ENCODE measurements at regions not wholly inside any gene's neighbourhood (a gene's known extent, or its start where the extent isn't known, plus 50 kb on each side); places are given as distances from the start of the nearest gene placed in this dataset.
"Not testable (repeated sequence)": the region's sequence is repeated elsewhere in the genome, so short reads cannot be mapped to it uniquely, and the experiment has no call there.

GRCh38 chr22:35138521-35138920, 72.6 kb downstream of the ISX start:
- DNase-seq (ENCODE audit: missing footprints) (no peak), ATAC-seq (no peak)
- intact Hi-C loops (cut with DNase I): no loop called here

GRCh38 chr22:35140879-35141745, 75.2 kb downstream of the ISX start:
- DNase-seq (ENCODE audit: missing footprints) (no peak), ATAC-seq (no peak)
- intact Hi-C loops (cut with DNase I): no loop called here

GRCh38 chr22:35148381-35148780, 82.4 kb downstream of the ISX start:
- intact Hi-C loops (cut with DNase I): no loop called here
- no peak for ATAC-seq
- no peak for DNase-seq (ENCODE audit: missing footprints)

- DNase-seq (ENCODE audit: missing footprints) (no peak), ATAC-seq (no peak)
- intact Hi-C loops (cut with DNase I): no loop called here
These were observed 83.0 kb downstream of the ISX start for GRCh38 chr22:35148866-35149548.

GRCh38 chr22:35150183-35151107, 84.5 kb downstream of the ISX start:
- DNase-seq (ENCODE audit: missing footprints) (no peak), ATAC-seq (peak; percentile 58)
- intact Hi-C loops (cut with DNase I): no loop called here

GRCh38 chr22:35152316-35152715, 86.4 kb downstream of the ISX start:
- ATAC-seq (no peak), DNase-seq (ENCODE audit: missing footprints) (no peak)
- intact Hi-C loops (cut with DNase I): no loop called here

GRCh38 chr22:35154937-35155387, 89.0 kb downstream of the ISX start:
- ATAC-seq (no peak), DNase-seq (ENCODE audit: missing footprints) (no peak)
- intact Hi-C loops (cut with DNase I): no loop called here

GRCh38 chr22:35155403-35156025, 89.6 kb downstream of the ISX start:
- no peak for ATAC-seq
- intact Hi-C loops (cut with DNase I): no loop called here

GRCh38 chr22:35156945-35157344, 91.0 kb downstream of the ISX start:
- ATAC-seq (no peak), DNase-seq (ENCODE audit: missing footprints) (no peak)
- intact Hi-C loops (cut with DNase I): no loop called here

More at GRCh38 chr22:35155403-35156025, 89.6 kb downstream of the ISX start:
- no peak for DNase-seq (ENCODE audit: missing footprints)

GRCh38 chr22:35158336-35158735, 92.4 kb downstream of the ISX start:
- ATAC-seq (no peak), DNase-seq (ENCODE audit: missing footprints) (no peak)
- intact Hi-C loops (cut with DNase I): no loop called here

- DNase-seq (ENCODE audit: missing footprints) (no peak), ATAC-seq (no peak)
- intact Hi-C loops (cut with DNase I): no loop called here
These were observed 93.4 kb downstream of the ISX start for GRCh38 chr22:35159343-35159742.

GRCh38 chr22:35160268-35160667, 94.3 kb downstream of the ISX start:
- intact Hi-C loops (cut with DNase I): no loop called here

GRCh38 chr22:35165896-35166295, 91.4 kb upstream of the HMGXB4 start:
- ATAC-seq; intact Hi-C loops (cut with DNase I); DNase-seq (ENCODE audit: missing footprints): not testable (repeated sequence)

More at GRCh38 chr22:35160268-35160667, 94.3 kb downstream of the ISX start:
- ATAC-seq (no peak), DNase-seq (ENCODE audit: missing footprints) (no peak)

- ATAC-seq (no peak), DNase-seq (ENCODE audit: missing footprints) (no peak)
- intact Hi-C loops (cut with DNase I): no loop called here
These were observed 86.3 kb upstream of the HMGXB4 start for GRCh38 chr22:35170716-35171697.

GRCh38 chr22:35172442-35172841, 84.9 kb upstream of the HMGXB4 start:
- DNase-seq (ENCODE audit: missing footprints) (no peak), ATAC-seq (no peak)
- intact Hi-C loops (cut with DNase I): no loop called here

- DNase-seq (ENCODE audit: missing footprints): no peak
- intact Hi-C loops (cut with DNase I): no loop called here
- ATAC-seq: no peak
These were observed 83.6 kb upstream of the HMGXB4 start for GRCh38 chr22:35173655-35174054.

GRCh38 chr22:35174401-35175038, 82.8 kb upstream of the HMGXB4 start:
- no peak for ATAC-seq
- intact Hi-C loops (cut with DNase I): no loop called here
- no peak for DNase-seq (ENCODE audit: missing footprints)

All from Right ventricle myocardium inferior (tissue), 1 donor.